HG02759 (cell line): ENCODE measurements at regions not wholly inside any gene's neighbourhood (a gene's known extent, or its start where the extent isn't known, plus 50 kb on each side); places are given as distances from the start of the nearest gene placed in this dataset.
"Not testable (repeated sequence)": the region's sequence is repeated elsewhere in the genome, so short reads cannot be mapped to it uniquely, and the experiment has no call there.

Source experiments
- ATAC-seq: cut with Tn5 transposase; IDR thresholded peaks from one replicate; pipeline ENCODE4 v1.9.1; 2021; ENCODE audit warnings: mild to moderate bottlenecking, moderate library complexity; ENCODE audit not compliant: unreplicated experiment

- ATAC-seq: no peak
These were observed 832.4 kb downstream of the DNAJB9 start for GRCh38 chr7:109402107-109402506.

DNA sequence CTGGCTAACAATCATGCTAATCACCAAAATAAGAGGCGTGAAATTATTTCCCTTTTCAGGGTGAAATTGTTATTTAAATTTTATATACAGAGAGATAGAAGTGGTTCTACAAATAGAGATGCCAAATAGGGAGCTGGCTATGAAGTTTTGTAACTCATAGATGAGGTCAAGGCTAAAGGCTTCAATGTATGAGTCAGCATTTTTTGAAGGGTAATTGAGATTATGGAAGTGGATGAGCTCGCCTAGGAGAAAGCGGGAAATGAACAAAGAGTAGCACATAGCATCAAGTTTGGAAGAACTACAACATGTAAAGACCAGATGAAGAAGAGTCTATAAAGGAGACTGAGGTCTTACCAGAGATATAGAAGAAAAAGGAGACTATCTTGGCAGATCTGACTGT, 838.1 kb downstream of the DNAJB9 start:
- ATAC-seq: no peak

GRCh38 chr7:109437957-109438356, 868.3 kb downstream of the DNAJB9 start:
- ATAC-seq: no peak

DNA sequence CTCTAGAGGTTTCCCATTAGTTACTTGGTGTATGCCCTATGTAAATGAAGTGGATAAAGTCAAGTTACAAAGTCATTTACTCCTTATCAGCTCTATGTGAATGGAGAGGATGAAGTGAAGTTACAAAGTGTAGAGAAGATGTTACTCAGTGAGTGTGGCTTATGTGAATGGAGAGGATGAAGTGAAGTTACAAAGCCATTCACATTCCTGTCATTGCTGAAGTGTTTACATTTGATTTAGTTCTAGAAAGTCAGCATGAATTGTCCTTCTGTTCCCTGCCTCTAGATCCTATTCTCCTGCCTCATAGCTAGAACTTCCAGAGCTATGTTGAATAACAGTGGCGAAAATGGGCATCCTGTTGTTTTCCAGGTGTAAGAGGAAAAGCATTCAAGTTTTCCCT, 880.1 kb downstream of the DNAJB9 start:
- no peak for ATAC-seq

- no peak for ATAC-seq
These were observed 886.4 kb downstream of the DNAJB9 start for GRCh38 chr7:109456116-109456515.

DNA sequence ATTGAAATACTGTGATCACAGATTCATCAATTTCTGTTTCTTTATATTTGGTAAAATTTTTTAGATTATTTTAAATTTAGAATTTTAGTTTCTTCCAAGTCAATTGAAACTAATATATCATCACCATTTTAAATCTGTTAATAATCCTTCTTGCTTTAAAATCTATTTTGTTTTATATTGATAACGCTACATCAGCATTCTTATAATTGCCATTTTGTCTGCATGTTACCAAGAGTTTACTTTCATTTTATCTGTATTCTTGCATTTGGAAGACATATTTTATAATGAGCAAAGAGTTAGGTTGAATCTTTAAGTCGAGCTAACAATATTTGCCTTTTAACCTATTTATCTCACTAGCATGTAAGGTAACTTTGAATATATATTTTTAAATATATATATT, 890.6 kb downstream of the DNAJB9 start:
- ATAC-seq: no peak

DNA sequence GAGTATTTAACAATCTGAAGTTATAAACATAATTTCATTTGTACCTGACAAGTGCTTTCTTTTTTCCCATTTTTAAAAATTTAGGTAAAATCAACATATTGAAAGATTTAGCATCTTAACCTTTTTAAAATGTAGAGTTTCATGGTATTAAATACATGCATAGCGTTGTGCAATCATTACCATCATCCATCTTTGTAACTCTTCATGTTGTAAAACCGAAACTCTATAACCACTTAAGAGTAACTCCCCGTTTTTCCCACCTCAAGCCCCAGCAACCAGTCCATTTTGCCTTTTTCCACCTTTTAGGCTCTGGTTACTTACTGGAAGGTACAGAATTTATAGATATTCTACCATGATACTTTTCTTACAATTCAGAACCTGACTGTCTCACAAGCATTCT, 892.5 kb downstream of the DNAJB9 start:
- ATAC-seq: no peak

DNA sequence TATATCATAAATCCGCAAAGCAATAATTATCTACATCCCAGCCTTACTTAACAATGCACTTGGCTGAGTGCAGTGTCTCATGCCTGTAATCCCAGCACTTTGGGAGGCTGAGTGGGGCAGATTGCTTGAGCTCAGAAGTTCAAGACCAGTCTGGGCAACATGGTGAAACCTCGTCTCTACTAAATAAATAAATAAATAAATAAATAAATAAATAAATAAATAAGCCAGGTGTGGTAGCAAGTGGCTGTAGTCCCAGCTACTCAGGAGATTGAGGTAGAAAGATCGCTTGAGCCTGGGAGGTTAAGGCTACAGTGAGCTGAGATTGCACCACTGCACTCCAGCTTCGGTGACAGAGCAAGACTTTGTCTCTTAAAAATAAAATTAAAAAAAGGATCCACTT, 898.1 kb downstream of the DNAJB9 start:
- not testable (repeated sequence) for ATAC-seq

GRCh38 chr7:109473172-109473571, 903.5 kb downstream of the DNAJB9 start:
- no peak for ATAC-seq

GRCh38 chr7:109476409-109476808, 906.7 kb downstream of the DNAJB9 start:
- ATAC-seq: no peak

DNA sequence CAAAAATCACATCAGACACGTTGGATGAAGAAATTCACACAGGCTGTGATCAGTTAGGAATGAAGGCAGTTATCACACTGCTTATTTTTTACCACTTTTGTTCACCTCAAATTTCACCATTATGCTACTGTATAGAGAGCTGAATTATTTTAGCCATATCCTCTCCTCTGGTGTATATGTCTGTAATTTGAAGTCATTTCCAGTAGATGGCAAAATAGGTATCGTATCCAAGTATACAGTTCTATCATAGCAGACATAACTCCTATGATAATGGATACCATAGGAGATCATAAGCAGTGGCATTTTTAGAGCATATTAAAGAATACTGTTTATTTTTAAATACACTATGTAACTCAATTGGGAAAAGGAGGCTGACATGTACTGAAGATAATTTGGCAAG, 909.7 kb downstream of the DNAJB9 start:
- no peak for ATAC-seq

- ATAC-seq: not testable (repeated sequence)
These were observed 920.9 kb downstream of the DNAJB9 start for GRCh38 chr7:109490607-109491006.

GRCh38 chr7:109497053-109497452, 927.4 kb downstream of the DNAJB9 start:
- ATAC-seq: no peak

DNA sequence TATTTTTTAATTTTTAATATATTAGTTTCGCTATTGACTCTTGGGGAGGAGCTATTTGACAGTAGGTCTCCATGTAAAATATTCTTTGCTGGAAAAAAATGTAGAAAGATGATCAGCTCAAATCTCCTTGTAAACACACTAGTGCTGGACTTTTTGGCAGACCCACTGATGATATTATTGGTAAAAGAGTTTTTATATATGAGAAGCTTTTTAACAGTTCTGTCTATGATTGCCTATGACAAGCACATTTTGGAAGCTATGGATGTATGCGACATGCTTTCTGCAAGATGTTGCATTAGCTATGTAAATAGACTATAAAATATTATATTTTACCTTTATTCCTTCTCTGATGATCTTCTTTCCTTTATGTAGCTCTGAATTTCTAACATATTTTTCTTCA, 928.5 kb downstream of the DNAJB9 start:
- no peak for ATAC-seq

GRCh38 chr7:109503421-109503820, 933.7 kb downstream of the DNAJB9 start:
- ATAC-seq: no peak

- ATAC-seq: no peak
These were observed 952.9 kb downstream of the DNAJB9 start for GRCh38 chr7:109522585-109522984.

GRCh38 chr7:109527833-109528232, 958.2 kb downstream of the DNAJB9 start:
- ATAC-seq: no peak

DNA sequence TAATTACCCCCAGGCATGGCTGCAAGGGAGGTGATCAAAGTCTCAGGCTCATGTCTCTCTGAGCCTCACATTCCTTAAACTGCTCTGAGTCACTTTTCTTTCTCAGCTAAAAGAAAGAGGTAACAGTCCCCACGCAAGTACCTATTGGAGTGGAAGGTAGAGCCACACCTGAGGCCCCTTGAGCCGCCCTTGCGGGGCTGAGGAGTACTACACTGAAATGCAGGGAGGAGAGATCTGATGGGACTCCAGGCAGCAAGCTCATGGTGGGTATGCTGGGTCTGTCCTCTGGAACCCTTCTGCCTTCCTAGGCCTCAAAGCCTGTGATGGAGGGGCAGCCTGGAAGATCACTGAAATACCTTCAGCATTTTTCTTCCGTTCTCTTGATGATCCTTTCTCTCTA, 960.0 kb downstream of the DNAJB9 start:
- no peak for ATAC-seq

DNA sequence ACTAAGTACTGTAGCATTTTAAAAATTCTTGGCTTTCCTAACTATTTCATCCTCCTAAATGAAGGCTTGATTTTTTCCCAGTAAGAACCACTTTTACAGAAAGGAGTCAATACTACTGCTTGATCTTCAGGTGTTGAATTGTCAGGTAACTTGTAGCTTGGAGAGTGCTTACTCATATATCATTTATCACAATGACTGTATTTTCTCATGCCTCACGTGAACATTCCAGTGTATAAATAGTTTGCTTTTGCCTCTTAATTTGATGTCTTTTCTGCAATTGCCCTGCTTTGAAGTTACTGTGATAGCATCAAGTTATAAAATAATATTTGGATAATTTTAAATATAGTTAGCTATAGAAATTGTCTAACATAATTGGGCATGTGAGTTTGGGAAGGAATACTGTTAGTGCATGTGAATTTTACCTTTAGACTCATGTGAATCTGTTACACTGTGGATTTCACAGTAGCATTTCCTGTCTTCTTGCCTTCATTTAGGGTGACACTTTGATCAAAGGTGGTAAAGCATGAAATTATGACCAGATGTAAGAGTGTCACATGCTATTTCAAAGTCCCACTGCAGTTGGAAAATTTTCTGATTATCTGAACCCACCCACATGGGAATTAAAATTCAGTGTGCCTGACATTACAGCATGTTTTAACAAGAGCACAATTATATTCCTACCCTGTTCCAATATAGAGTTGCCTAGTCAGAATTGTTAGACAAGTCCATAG, 962.8 kb downstream of the DNAJB9 start:
- ATAC-seq: no peak

GRCh38 chr7:109545686-109546085, 976.0 kb downstream of the DNAJB9 start:
- ATAC-seq: no peak

GRCh38 chr7:109549471-109550193, 980.0 kb downstream of the DNAJB9 start:
- ATAC-seq: no peak

DNA sequence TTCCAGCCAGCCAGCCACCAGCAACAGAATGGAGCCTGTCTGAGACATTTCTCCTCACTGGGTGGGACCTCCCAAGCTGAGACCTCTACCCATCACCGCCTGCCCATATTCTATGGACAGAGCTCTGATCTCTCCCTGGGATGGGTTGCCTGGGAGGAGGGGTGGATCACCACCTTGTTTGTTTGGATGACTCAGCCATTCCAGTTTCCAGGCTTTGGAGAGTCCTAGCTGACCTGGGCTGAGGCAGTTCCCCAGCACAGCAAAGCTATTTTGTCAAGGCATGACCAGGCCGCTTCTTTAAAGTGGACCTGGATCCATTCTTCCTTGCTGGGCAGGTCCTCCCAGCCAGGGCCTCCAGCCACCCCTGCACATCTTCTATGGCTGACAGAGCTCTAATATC, 982.3 kb downstream of the DNAJB9 start:
- no peak for ATAC-seq

- no peak for ATAC-seq
These were observed 1007.6 kb downstream of the DNAJB9 start for GRCh38 chr7:109577265-109577664.
